Fibroblast of lung (primary cell): ENCODE measurements at regions not wholly inside any gene's neighbourhood (a gene's known extent, or its start where the extent isn't known, plus 50 kb on each side); places are given as distances from the start of the nearest gene placed in this dataset.

Experiments
- CTCF ChIP-seq, 2 donors: IDR thresholded peaks in 1 of 2; conservative IDR thresholded peaks in 1 of 2; 1 replicate in 1 of 2; 2 replicates in 1 of 2; pipeline ENCODE4 v1.5.1; 2011 to 2012; ENCODE audit warnings: low read length in 2 of 2, control low read depth in 1 of 2, inconsistent platforms in 1 of 2, low read depth in 1 of 2, mild to moderate bottlenecking in 1 of 2
- EZH2 ChIP-seq: IDR thresholded peaks from 2 replicates; pipeline ENCODE4 v1.5.1; 2012; ENCODE audit warnings: low read length, control low read depth, mild to moderate bottlenecking; ENCODE audit errors: missing control alignments

DNA sequence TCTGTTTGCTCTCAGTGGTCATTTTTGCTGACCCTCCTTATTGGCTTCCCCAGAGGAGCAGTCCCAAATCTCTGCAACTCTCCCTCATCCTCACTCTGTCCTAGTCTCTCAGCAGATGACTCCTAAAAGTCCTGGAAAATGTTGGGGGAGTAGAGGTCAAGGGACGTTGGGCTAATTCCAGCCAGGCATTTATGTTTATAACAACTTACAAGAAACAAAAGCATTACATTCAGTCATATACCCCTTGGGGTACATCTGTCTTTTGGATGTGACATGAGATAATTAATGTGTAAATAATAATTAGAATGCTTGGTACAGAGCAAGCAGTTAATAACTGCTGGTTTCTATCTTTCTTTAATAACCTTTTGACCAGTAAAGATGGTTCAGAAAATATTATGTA is 176.2 kb downstream of the YTHDC2 start:
- no peak for TF ChIP-seq CTCF (conservative IDR thresholded peaks at IDR 0.05 in 1 of 2, IDR thresholded peaks at IDR 0.05 in 1 of 2; ENCODE audit: low read depth in 1 of 2, low read length in 2 of 2)
- no peak for TF ChIP-seq EZH2
